Upper lobe of left lung (tissue), 4 donors: ENCODE measurements at regions not wholly inside any gene's neighbourhood (a gene's known extent, or its start where the extent isn't known, plus 50 kb on each side); places are given as distances from the start of the nearest gene placed in this dataset.
"Not testable (repeated sequence)": the region's sequence is repeated elsewhere in the genome, so short reads cannot be mapped to it uniquely, and the experiment has no call there.

Experiments used
- POLR2A ChIP-seq, 4 donors: fragments of 450-650 bp; IDR thresholded peaks; one replicate each; pipeline ENCODE4 v1.5.1; 2016 to 2017; ENCODE audit warnings: antibody characterized with exemption in 4 of 4, mild to moderate bottlenecking in 2 of 4
- TF ChIP-seq, protein P1 (sequence below), 6 experiments: fragments of 450-650 bp in 4 of 6; fragments of 200-600 bp in 2 of 6; sonication (generic) in 2 of 6; IDR thresholded peaks; one replicate each; pipeline ENCODE4 v1.5.1; 2016 to 2019; ENCODE audit warnings: antibody characterized with exemption in 6 of 6

DNA sequence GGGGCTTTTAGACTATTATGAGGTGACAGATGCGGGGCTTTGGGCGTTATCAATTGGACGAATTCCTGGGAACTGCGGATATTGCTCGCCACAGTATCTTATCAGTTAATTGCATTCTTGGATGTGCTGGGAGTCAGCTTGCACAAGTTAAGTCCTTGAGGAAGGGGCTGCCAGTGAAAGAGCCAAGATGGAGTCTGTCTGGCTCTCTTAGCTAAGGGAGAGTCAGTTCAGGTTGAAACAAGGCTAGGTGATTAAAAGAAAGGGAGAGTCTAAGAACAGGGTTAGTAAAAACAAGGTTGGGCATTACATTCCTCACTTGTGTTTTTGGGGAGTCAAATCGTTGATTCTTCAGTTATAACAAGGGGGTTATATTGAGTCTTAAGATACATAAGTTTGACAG lies 162.5 kb upstream of the CCZ1B start:
- TF ChIP-seq, protein P1, sequence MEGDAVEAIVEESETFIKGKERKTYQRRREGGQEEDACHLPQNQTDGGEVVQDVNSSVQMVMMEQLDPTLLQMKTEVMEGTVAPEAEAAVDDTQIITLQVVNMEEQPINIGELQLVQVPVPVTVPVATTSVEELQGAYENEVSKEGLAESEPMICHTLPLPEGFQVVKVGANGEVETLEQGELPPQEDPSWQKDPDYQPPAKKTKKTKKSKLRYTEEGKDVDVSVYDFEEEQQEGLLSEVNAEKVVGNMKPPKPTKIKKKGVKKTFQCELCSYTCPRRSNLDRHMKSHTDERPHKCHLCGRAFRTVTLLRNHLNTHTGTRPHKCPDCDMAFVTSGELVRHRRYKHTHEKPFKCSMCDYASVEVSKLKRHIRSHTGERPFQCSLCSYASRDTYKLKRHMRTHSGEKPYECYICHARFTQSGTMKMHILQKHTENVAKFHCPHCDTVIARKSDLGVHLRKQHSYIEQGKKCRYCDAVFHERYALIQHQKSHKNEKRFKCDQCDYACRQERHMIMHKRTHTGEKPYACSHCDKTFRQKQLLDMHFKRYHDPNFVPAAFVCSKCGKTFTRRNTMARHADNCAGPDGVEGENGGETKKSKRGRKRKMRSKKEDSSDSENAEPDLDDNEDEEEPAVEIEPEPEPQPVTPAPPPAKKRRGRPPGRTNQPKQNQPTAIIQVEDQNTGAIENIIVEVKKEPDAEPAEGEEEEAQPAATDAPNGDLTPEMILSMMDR (IDR thresholded peaks at IDR 0.05): not testable (repeated sequence)
- TF ChIP-seq POLR2A (IDR thresholded peaks at IDR 0.05): not testable (repeated sequence)
